ENCODE measurements at regions not wholly inside any gene's neighbourhood (a gene's known extent, or its start where the extent isn't known, plus 50 kb on each side); places are given as distances from the start of the nearest gene placed in this dataset.

- no peak for DNase-seq (ENCODE audit: low read depth in 2 of 2)
- Histone ChIP-seq H3K4me1 (ENCODE audit: control insufficient read depth, extremely low read depth, insufficient read depth, low read length) (no peaks in the 10 kb centered on the region), H4K20me1 (ENCODE audit: control insufficient read depth, extremely low read depth, insufficient read depth, low read length) (no peaks in the 10 kb centered on the region), H3K27me3 (ENCODE audit: control insufficient read depth, insufficient read depth, low read length) (no peaks in the 10 kb centered on the region), H3K4me3 (replicated peaks in 1 of 4; ENCODE audit: control extremely low read depth in 1 of 4, insufficient read depth in 1 of 4, low read depth in 3 of 4, low read length in 4 of 4) (no peak overlapping the region), H3K79me2 (ENCODE audit: control insufficient read depth, insufficient read depth, low read length) (no peaks in the 10 kb centered on the region), H3K9me3 (ENCODE audit: control insufficient read depth, insufficient read depth, low read depth, low read length) (no peaks in the 10 kb centered on the region), H3K36me3 (ENCODE audit: control insufficient read depth, insufficient read depth, low read length) (no peaks in the 10 kb centered on the region), H3K4me2 (ENCODE audit: extremely low read depth, insufficient read depth, low read length) (no peak overlapping the region), H2AFZ (ENCODE audit: low read length) (no peak overlapping the region), H3K27ac (ENCODE audit: insufficient read depth, low read length) (no peak overlapping the region), H3K9ac (ENCODE audit: insufficient read depth, low read length) (no peak overlapping the region)
- TF ChIP-seq EZH2 (IDR thresholded peaks at IDR 0.05; ENCODE audit: low read length, missing control alignments), result no peak
- TF ChIP-seq, protein P1, sequence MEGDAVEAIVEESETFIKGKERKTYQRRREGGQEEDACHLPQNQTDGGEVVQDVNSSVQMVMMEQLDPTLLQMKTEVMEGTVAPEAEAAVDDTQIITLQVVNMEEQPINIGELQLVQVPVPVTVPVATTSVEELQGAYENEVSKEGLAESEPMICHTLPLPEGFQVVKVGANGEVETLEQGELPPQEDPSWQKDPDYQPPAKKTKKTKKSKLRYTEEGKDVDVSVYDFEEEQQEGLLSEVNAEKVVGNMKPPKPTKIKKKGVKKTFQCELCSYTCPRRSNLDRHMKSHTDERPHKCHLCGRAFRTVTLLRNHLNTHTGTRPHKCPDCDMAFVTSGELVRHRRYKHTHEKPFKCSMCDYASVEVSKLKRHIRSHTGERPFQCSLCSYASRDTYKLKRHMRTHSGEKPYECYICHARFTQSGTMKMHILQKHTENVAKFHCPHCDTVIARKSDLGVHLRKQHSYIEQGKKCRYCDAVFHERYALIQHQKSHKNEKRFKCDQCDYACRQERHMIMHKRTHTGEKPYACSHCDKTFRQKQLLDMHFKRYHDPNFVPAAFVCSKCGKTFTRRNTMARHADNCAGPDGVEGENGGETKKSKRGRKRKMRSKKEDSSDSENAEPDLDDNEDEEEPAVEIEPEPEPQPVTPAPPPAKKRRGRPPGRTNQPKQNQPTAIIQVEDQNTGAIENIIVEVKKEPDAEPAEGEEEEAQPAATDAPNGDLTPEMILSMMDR (conservative IDR thresholded peaks at IDR 0.05 in 1 of 2, IDR thresholded peaks at IDR 0.05 in 1 of 2; ENCODE audit: low read depth in 1 of 2, low read length in 2 of 2), result no peak
Observed at GRCh38 chrX:125758819-125759218, 407.3 kb downstream of the DCAF12L2 start.

DNA sequence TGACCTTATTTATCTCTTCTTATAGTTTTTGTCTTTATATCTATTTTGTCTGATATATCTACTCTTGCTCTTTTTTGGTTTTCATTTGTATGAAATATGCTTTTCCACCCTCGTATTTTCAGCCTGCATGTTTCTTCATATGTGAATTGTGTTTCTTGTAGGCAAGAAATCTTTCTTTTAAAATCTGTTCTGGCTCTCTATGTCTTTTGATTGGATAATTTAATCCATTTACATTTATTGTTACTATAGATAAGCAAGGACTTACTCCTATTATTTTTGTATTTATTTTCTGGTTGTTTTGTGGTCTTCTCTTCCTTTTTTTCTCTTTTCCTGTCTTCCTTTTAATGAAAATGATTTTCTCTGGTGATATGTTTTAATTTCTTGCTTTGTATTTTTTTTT is 403.1 kb downstream of the DCAF12L2 start:
- no peaks in the 10 kb centered on the region for H3K9me3 ChIP-seq (ENCODE audit: control insufficient read depth, insufficient read depth, low read depth, low read length)
- TF ChIP-seq EZH2 (IDR thresholded peaks at IDR 0.05; ENCODE audit: low read length, missing control alignments), result no peak
- TF ChIP-seq, protein P1 (conservative IDR thresholded peaks at IDR 0.05 in 1 of 2, IDR thresholded peaks at IDR 0.05 in 1 of 2; ENCODE audit: low read depth in 1 of 2, low read length in 2 of 2), result no peak

GRCh38 chrX:125765347-125765746 is 400.7 kb downstream of the DCAF12L2 start:
- H3K4me3 ChIP-seq (replicated peaks in 1 of 4; ENCODE audit: control extremely low read depth in 1 of 4, insufficient read depth in 1 of 4, low read depth in 3 of 4, low read length in 4 of 4), result no peak overlapping the region
- H3K79me2 ChIP-seq (ENCODE audit: control insufficient read depth, insufficient read depth, low read length), result no peaks in the 10 kb centered on the region
- no peaks in the 10 kb centered on the region for H3K27me3 ChIP-seq (ENCODE audit: control insufficient read depth, insufficient read depth, low read length)
- no peaks in the 10 kb centered on the region for H3K4me1 ChIP-seq (ENCODE audit: control insufficient read depth, extremely low read depth, insufficient read depth, low read length)
- H3K9ac ChIP-seq (ENCODE audit: insufficient read depth, low read length), result no peak overlapping the region
- no peak overlapping the region for H3K4me2 ChIP-seq (ENCODE audit: extremely low read depth, insufficient read depth, low read length)
- no peaks in the 10 kb centered on the region for H3K36me3 ChIP-seq (ENCODE audit: control insufficient read depth, insufficient read depth, low read length)
- H3K9me3 ChIP-seq (ENCODE audit: control insufficient read depth, insufficient read depth, low read depth, low read length), result no peaks in the 10 kb centered on the region
- no peaks in the 10 kb centered on the region for H4K20me1 ChIP-seq (ENCODE audit: control insufficient read depth, extremely low read depth, insufficient read depth, low read length)
- no peak overlapping the region for H2AFZ ChIP-seq (ENCODE audit: low read length)
- no peak for TF ChIP-seq EZH2 (IDR thresholded peaks at IDR 0.05; ENCODE audit: low read length, missing control alignments)
- TF ChIP-seq, protein P1 (conservative IDR thresholded peaks at IDR 0.05 in 1 of 2, IDR thresholded peaks at IDR 0.05 in 1 of 2; ENCODE audit: low read depth in 1 of 2, low read length in 2 of 2), result no peak
- H3K27ac ChIP-seq (ENCODE audit: insufficient read depth, low read length), result no peak overlapping the region
- no peak for DNase-seq (ENCODE audit: low read depth in 2 of 2)

More for the DNA sequence above, 403.1 kb downstream of the DCAF12L2 start:
- Histone ChIP-seq H3K4me1 (ENCODE audit: control insufficient read depth, extremely low read depth, insufficient read depth, low read length) (no peaks in the 10 kb centered on the region), H3K4me2 (ENCODE audit: extremely low read depth, insufficient read depth, low read length) (no peak overlapping the region), H3K79me2 (ENCODE audit: control insufficient read depth, insufficient read depth, low read length) (no peaks in the 10 kb centered on the region), H3K27me3 (ENCODE audit: control insufficient read depth, insufficient read depth, low read length) (no peaks in the 10 kb centered on the region), H3K27ac (ENCODE audit: insufficient read depth, low read length) (no peak overlapping the region), H4K20me1 (ENCODE audit: control insufficient read depth, extremely low read depth, insufficient read depth, low read length) (no peaks in the 10 kb centered on the region), H3K9ac (ENCODE audit: insufficient read depth, low read length) (no peak overlapping the region), H2AFZ (ENCODE audit: low read length) (no peak overlapping the region), H3K4me3 (replicated peaks in 1 of 4; ENCODE audit: control extremely low read depth in 1 of 4, insufficient read depth in 1 of 4, low read depth in 3 of 4, low read length in 4 of 4) (no peak overlapping the region), H3K36me3 (ENCODE audit: control insufficient read depth, insufficient read depth, low read length) (no peaks in the 10 kb centered on the region)
- DNase-seq (ENCODE audit: low read depth in 2 of 2), result no peak

Data from fibroblast of lung (primary cell).